ENCODE measurements at regions not wholly inside any gene's neighbourhood (a gene's known extent, or its start where the extent isn't known, plus 50 kb on each side); places are given as distances from the start of the nearest gene placed in this dataset.

DNA sequence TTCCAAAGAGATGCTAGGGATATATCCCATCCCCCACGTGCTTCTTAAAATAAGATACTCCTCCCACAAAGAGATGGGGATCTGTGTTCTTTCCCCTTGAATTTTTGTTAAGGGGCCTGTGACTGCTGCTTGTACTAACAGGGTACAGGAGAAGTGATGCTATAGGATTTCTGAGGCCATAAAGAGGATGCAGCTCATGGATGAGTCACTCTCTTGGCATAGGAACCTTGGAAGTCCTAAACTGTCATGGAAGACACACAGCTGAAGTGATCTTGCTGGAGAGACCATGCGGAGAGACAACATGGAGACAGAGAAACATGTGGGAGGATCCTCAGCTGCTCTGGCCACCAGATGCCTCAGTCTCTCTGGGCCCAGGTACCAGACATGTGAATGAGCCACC lies 157.2 kb downstream of the S1PR1 start:
- TF ChIP-seq, protein P1, sequence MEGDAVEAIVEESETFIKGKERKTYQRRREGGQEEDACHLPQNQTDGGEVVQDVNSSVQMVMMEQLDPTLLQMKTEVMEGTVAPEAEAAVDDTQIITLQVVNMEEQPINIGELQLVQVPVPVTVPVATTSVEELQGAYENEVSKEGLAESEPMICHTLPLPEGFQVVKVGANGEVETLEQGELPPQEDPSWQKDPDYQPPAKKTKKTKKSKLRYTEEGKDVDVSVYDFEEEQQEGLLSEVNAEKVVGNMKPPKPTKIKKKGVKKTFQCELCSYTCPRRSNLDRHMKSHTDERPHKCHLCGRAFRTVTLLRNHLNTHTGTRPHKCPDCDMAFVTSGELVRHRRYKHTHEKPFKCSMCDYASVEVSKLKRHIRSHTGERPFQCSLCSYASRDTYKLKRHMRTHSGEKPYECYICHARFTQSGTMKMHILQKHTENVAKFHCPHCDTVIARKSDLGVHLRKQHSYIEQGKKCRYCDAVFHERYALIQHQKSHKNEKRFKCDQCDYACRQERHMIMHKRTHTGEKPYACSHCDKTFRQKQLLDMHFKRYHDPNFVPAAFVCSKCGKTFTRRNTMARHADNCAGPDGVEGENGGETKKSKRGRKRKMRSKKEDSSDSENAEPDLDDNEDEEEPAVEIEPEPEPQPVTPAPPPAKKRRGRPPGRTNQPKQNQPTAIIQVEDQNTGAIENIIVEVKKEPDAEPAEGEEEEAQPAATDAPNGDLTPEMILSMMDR (IDR thresholded peaks at IDR 0.05): no peak
- no peak for TF ChIP-seq POLR2A (IDR thresholded peaks at IDR 0.05)
